Testis (tissue), 2 donors: ENCODE measurements at regions not wholly inside any gene's neighbourhood (a gene's known extent, or its start where the extent isn't known, plus 50 kb on each side); places are given as distances from the start of the nearest gene placed in this dataset.

ENCODE experiments used
- CTCF ChIP-seq, 3 experiments: fragments of 450-650 bp in 2 of 3; fragments of 200-600 bp in 1 of 3; sonication (generic) in 1 of 3; IDR thresholded peaks; one replicate each; pipeline ENCODE4 v1.5.1; 2016 to 2019; ENCODE audit warnings: antibody characterized with exemption in 3 of 3, mild to moderate bottlenecking in 2 of 3, moderate library complexity in 1 of 3
- POLR2A ChIP-seq: fragments of 450-650 bp; IDR thresholded peaks from one replicate; pipeline ENCODE4 v1.6.1; 2017; ENCODE audit warnings: antibody characterized with exemption, mild to moderate bottlenecking, moderate library complexity

GRCh38 chr6:19571176-19571575 is 266.0 kb upstream of the ID4 start:
- TF ChIP-seq CTCF (IDR thresholded peaks at IDR 0.05), result no peak
- no peak for TF ChIP-seq POLR2A
